Activated naive CD4-positive, alpha-beta T cell treated with anti-CD3 and anti-CD28 coated beads, Interleukin-2, amount 50 U/mL, for 24 hours (primary cell): ENCODE measurements at regions not wholly inside any gene's neighbourhood (a gene's known extent, or its start where the extent isn't known, plus 50 kb on each side); places are given as distances from the start of the nearest gene placed in this dataset.
"Not testable (repeated sequence)": the region's sequence is repeated elsewhere in the genome, so short reads cannot be mapped to it uniquely, and the experiment has no call there.

Experiments
- H3K27ac Mint-ChIP-seq: one replicate; pipeline ENCODE4 v1.8.0; 2021; ENCODE audit warnings: mild to moderate bottlenecking, mixed read lengths
- H3K27me3 Mint-ChIP-seq: one replicate; pipeline ENCODE4 v1.8.0; 2021; ENCODE audit warnings: mixed read lengths
- H3K36me3 Mint-ChIP-seq: one replicate; pipeline ENCODE4 v1.8.0; 2021; ENCODE audit warnings: mixed read lengths
- H3K4me1 Mint-ChIP-seq: one replicate; pipeline ENCODE4 v1.8.0; 2021; ENCODE audit warnings: mixed read lengths
- H3K4me3 Mint-ChIP-seq: one replicate; pipeline ENCODE4 v1.8.0; 2021; ENCODE audit warnings: mild to moderate bottlenecking, mixed read lengths
- H3K9me3 Mint-ChIP-seq: one replicate; pipeline ENCODE4 v1.8.0; 2021; ENCODE audit warnings: mixed read lengths

GRCh38 chr21:22359599-22359998 lies 1361.4 kb downstream of the NCAM2 start:
- not testable (repeated sequence) for H3K4me3 Mint-ChIP-seq, H3K4me1 Mint-ChIP-seq, H3K36me3 Mint-ChIP-seq, H3K27ac Mint-ChIP-seq, H3K27me3 Mint-ChIP-seq, H3K9me3 Mint-ChIP-seq

GRCh38 chr21:22363504-22363903 lies 1365.3 kb downstream of the NCAM2 start:
- no peaks in the 10 kb centered on the region for H3K9me3 Mint-ChIP-seq
- H3K4me3 Mint-ChIP-seq = no peak overlapping the region
- H3K27ac Mint-ChIP-seq = no peak overlapping the region
- no peaks in the 10 kb centered on the region for H3K27me3 Mint-ChIP-seq
- H3K4me1 Mint-ChIP-seq = no peaks in the 10 kb centered on the region
- no peaks in the 10 kb centered on the region for H3K36me3 Mint-ChIP-seq

- no peaks in the 10 kb centered on the region for H3K27me3 Mint-ChIP-seq
- no peak overlapping the region for H3K27ac Mint-ChIP-seq
- H3K36me3 Mint-ChIP-seq = no peaks in the 10 kb centered on the region
- no peaks in the 10 kb centered on the region for H3K4me1 Mint-ChIP-seq
- no peaks in the 10 kb centered on the region for H3K9me3 Mint-ChIP-seq
- H3K4me3 Mint-ChIP-seq = no peak overlapping the region
These were observed 1366.0 kb downstream of the NCAM2 start for GRCh38 chr21:22364163-22364562.

- Mint-ChIP-seq H3K4me1 (no peaks in the 10 kb centered on the region), H3K9me3 (no peaks in the 10 kb centered on the region), H3K36me3 (no peaks in the 10 kb centered on the region), H3K27me3 (no peaks in the 10 kb centered on the region), H3K4me3 (no peak overlapping the region), H3K27ac (no peak overlapping the region)
These were observed 1376.2 kb downstream of the NCAM2 start for GRCh38 chr21:22374218-22374969.

- not testable (repeated sequence) for H3K36me3 Mint-ChIP-seq, H3K9me3 Mint-ChIP-seq
These were observed 1379.6 kb downstream of the NCAM2 start for GRCh38 chr21:22377795-22378194.

GRCh38 chr21:22393324-22393723 lies 1395.1 kb downstream of the NCAM2 start:
- no peaks in the 10 kb centered on the region for H3K27me3 Mint-ChIP-seq
- H3K27ac Mint-ChIP-seq = no peak overlapping the region
- no peaks in the 10 kb centered on the region for H3K36me3 Mint-ChIP-seq
- no peaks in the 10 kb centered on the region for H3K4me1 Mint-ChIP-seq
- no peak overlapping the region for H3K4me3 Mint-ChIP-seq
- no peaks in the 10 kb centered on the region for H3K9me3 Mint-ChIP-seq

More at GRCh38 chr21:22377795-22378194, 1379.6 kb downstream of the NCAM2 start:
- H3K4me1 Mint-ChIP-seq, H3K27ac Mint-ChIP-seq, H3K4me3 Mint-ChIP-seq, H3K27me3 Mint-ChIP-seq: not testable (repeated sequence)

- Mint-ChIP-seq H3K4me1 (no peaks in the 10 kb centered on the region), H3K4me3 (no peak overlapping the region), H3K36me3 (no peaks in the 10 kb centered on the region), H3K9me3 (no peaks in the 10 kb centered on the region), H3K27ac (no peak overlapping the region), H3K27me3 (no peaks in the 10 kb centered on the region)
These were observed 1397.8 kb downstream of the NCAM2 start for GRCh38 chr21:22395965-22396364.

GRCh38 chr21:22399681-22400514 lies 1401.7 kb downstream of the NCAM2 start:
- Mint-ChIP-seq H3K4me3 (no peak overlapping the region), H3K36me3 (no peaks in the 10 kb centered on the region), H3K27ac (no peak overlapping the region), H3K27me3 (no peaks in the 10 kb centered on the region), H3K4me1 (no peaks in the 10 kb centered on the region), H3K9me3 (no peaks in the 10 kb centered on the region)

GRCh38 chr21:22409571-22409970 lies 1411.4 kb downstream of the NCAM2 start:
- Mint-ChIP-seq H3K9me3 (no peaks in the 10 kb centered on the region), H3K4me3 (no peak overlapping the region), H3K27ac (no peak overlapping the region), H3K4me1 (no peaks in the 10 kb centered on the region), H3K36me3 (no peaks in the 10 kb centered on the region), H3K27me3 (no peaks in the 10 kb centered on the region)

GRCh38 chr21:22416555-22416954 lies 1418.3 kb downstream of the NCAM2 start:
- H3K4me1 Mint-ChIP-seq = peaks cover 7% of the 10 kb centered on the region
- no peak overlapping the region for H3K27ac Mint-ChIP-seq
- H3K36me3 Mint-ChIP-seq = no peaks in the 10 kb centered on the region
- no peak overlapping the region for H3K4me3 Mint-ChIP-seq
- no peaks in the 10 kb centered on the region for H3K9me3 Mint-ChIP-seq
- H3K27me3 Mint-ChIP-seq = no peaks in the 10 kb centered on the region

- H3K36me3 Mint-ChIP-seq = no peaks in the 10 kb centered on the region
- peak overlapping the region; percentile 15 for H3K4me3 Mint-ChIP-seq
- no peaks in the 10 kb centered on the region for H3K9me3 Mint-ChIP-seq
- peaks cover 16% of the 10 kb centered on the region for H3K4me1 Mint-ChIP-seq
- H3K27ac Mint-ChIP-seq = no peak overlapping the region
- no peaks in the 10 kb centered on the region for H3K27me3 Mint-ChIP-seq
These were observed 1423.4 kb downstream of the NCAM2 start for GRCh38 chr21:22421416-22422180.

- Mint-ChIP-seq H3K4me3 (no peak overlapping the region), H3K36me3 (no peaks in the 10 kb centered on the region), H3K27ac (no peak overlapping the region), H3K27me3 (no peaks in the 10 kb centered on the region), H3K9me3 (peaks cover 4% of the 10 kb centered on the region), H3K4me1 (no peaks in the 10 kb centered on the region)
These were observed 1440.3 kb downstream of the NCAM2 start for GRCh38 chr21:22438428-22439086.

- Mint-ChIP-seq H3K27ac (no peak overlapping the region), H3K36me3 (no peaks in the 10 kb centered on the region), H3K9me3 (peaks cover 4% of the 10 kb centered on the region), H3K4me3 (no peak overlapping the region), H3K27me3 (no peaks in the 10 kb centered on the region), H3K4me1 (no peaks in the 10 kb centered on the region)
These were observed 1446.8 kb downstream of the NCAM2 start for GRCh38 chr21:22444990-22445389.

- no peaks in the 10 kb centered on the region for H3K36me3 Mint-ChIP-seq
These were observed 1452.3 kb downstream of the NCAM2 start for GRCh38 chr21:22450507-22450906.

GRCh38 chr21:22456241-22456640 lies 1458.0 kb downstream of the NCAM2 start:
- Mint-ChIP-seq H3K9me3 (no peaks in the 10 kb centered on the region), H3K36me3 (no peaks in the 10 kb centered on the region), H3K4me1 (no peaks in the 10 kb centered on the region), H3K27ac (no peak overlapping the region), H3K4me3 (no peak overlapping the region), H3K27me3 (no peaks in the 10 kb centered on the region)

More at GRCh38 chr21:22450507-22450906, 1452.3 kb downstream of the NCAM2 start:
- no peaks in the 10 kb centered on the region for H3K9me3 Mint-ChIP-seq
- no peaks in the 10 kb centered on the region for H3K4me1 Mint-ChIP-seq
- H3K27me3 Mint-ChIP-seq = no peaks in the 10 kb centered on the region
- H3K27ac Mint-ChIP-seq = no peak overlapping the region
- no peak overlapping the region for H3K4me3 Mint-ChIP-seq
